HG02623 (cell line): ENCODE measurements at regions not wholly inside any gene's neighbourhood (a gene's known extent, or its start where the extent isn't known, plus 50 kb on each side); places are given as distances from the start of the nearest gene placed in this dataset.
"Not testable (repeated sequence)": the region's sequence is repeated elsewhere in the genome, so short reads cannot be mapped to it uniquely, and the experiment has no call there.

Source experiments
- ATAC-seq: cut with Tn5 transposase; IDR thresholded peaks from one replicate; pipeline ENCODE4 v1.9.1; 2021; ENCODE audit warnings: moderate library complexity; ENCODE audit not compliant: unreplicated experiment

DNA sequence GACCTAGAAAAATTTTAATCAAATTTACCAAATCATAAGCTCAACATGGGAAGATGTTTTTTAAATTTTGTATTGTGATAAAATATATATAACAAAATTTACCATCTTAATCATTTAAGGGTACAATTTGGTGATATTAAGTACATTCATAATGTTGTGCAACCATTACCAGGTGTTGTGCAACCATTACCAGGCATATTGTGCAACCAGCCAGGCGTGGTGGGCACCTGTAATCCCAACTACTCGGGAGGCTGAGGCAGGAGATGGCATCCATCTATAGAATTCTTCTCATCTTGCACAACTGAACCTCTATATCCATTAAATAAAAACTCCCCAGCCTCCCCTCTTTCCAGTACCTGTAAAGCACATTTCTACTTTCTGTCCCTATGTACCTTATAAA, 124.5 kb upstream of the SLC13A1 start:
- no peak for ATAC-seq

GRCh38 chr7:123323689-123324088, 123.9 kb upstream of the SLC13A1 start:
- ATAC-seq = no peak

- not testable (repeated sequence) for ATAC-seq
These were observed 121.8 kb upstream of the SLC13A1 start for GRCh38 chr7:123321578-123321977.

GRCh38 chr7:123319911-123320310, 120.1 kb upstream of the SLC13A1 start:
- no peak for ATAC-seq

GRCh38 chr7:123314886-123315285, 115.1 kb upstream of the SLC13A1 start:
- ATAC-seq = no peak

GRCh38 chr7:123308254-123308951, 108.6 kb upstream of the SLC13A1 start:
- ATAC-seq = no peak

- ATAC-seq = no peak
These were observed 106.1 kb upstream of the SLC13A1 start for GRCh38 chr7:123305840-123306375.

DNA sequence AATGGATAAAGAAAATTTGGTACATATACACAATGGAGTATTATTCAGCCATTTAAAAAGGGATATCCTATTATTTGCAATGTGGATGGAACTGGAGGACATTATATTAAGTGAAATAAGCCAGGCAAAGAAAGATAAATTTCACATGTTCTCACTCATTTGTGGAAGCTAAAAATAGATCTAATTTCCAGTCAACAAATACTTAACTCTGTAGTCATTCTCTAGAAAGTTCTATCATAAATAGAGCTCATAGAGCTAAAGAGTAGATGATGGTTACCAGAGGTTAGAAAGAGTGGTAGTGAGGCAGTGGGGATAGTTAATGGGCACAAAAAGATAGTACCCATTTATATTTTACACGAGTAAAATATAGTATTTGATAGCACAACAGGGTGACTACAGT, 104.2 kb upstream of the SLC13A1 start:
- no peak for ATAC-seq

- no peak for ATAC-seq
These were observed 97.2 kb upstream of the SLC13A1 start for GRCh38 chr7:123296965-123297364.

DNA sequence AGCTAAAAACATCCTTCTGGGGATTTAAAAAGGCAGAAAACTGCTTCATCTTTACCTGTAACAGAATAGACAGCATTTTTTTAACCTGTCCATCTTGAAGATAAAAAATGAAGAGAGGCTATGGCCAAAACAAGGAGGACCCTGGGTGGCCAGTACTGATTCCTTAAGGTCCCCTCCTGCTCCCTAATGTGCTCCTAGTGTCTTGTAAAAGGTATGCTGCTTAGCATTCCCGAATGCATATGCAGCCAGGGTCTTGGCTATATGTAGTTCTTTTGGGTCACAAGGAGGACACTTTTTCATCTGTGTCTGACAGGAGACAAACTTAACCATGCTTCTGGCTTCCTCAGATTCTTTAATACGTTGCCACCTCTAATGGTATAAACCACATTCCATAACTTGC, 93.9 kb upstream of the SLC13A1 start:
- ATAC-seq = no peak

DNA sequence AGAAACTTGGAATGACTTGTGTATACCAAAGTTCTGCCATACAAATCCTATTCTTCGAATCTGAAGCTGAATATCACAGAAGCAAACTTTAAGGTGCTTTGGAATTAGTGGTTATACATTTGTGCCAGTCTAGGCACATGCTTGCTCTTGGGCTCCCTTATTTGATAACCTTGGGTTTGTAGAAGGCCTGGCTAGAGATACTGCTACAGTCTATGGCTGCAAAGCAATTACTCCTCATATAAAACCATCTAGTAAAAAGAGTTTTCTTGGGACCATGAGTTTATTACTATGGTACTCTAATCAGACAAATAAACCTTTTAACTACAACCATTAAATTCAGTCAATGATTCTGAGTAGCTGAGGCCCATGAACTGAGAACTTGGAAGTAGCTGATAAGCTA, 92.5 kb upstream of the SLC13A1 start:
- no peak for ATAC-seq

GRCh38 chr7:123289200-123289599, 89.4 kb upstream of the SLC13A1 start:
- no peak for ATAC-seq

DNA sequence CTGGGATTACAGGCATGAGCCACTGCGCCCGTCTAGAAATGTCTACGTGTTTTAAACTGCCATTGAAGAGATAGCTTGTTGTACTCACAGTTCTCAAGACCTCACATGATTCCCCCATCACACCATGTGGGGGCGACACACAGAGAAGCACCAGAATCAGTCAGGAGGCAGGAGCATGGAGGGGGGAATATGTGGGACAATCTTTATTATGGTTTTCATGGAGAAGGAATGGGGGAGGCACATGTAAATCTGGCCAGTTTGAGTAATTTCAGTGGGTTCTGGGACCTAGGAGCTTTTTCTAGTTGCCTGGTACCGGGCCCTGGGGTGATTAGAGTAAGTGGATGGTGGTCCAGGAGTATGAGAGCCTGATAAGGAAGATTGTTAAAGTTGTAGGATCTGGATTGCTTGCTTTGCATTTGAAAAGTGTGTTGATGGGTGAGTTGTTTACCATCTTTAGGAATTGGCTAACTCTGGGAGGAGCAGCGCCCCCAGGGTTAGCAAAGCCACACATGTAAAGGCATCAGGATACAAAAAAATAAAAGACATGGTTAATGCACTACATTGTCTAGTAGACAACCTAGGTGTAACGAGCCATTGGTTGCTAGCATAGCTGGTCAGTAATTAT, 85.4 kb upstream of the SLC13A1 start:
- ATAC-seq = no peak

- no peak for ATAC-seq
These were observed 83.6 kb upstream of the SLC13A1 start for GRCh38 chr7:123283373-123283772.

GRCh38 chr7:123282181-123282580, 82.4 kb upstream of the SLC13A1 start:
- ATAC-seq = no peak

DNA sequence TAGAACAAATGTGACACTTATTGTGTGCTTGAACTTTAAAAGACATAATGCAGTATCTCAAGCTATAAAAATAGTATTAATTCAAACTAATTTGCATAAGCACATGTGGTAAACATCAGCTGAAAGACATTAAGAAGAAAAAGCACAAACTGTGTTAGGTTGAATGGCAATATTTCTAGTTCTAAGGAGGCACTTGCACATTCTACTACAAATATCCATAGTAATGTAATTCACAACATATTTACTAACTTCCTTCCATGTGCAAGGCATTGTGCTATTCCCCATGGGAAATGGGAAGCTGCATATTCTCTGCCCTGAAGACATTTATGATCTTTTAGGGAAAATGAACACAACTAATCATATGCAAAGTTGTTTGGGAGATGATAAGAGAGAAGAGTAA, 80.2 kb upstream of the SLC13A1 start:
- no peak for ATAC-seq

DNA sequence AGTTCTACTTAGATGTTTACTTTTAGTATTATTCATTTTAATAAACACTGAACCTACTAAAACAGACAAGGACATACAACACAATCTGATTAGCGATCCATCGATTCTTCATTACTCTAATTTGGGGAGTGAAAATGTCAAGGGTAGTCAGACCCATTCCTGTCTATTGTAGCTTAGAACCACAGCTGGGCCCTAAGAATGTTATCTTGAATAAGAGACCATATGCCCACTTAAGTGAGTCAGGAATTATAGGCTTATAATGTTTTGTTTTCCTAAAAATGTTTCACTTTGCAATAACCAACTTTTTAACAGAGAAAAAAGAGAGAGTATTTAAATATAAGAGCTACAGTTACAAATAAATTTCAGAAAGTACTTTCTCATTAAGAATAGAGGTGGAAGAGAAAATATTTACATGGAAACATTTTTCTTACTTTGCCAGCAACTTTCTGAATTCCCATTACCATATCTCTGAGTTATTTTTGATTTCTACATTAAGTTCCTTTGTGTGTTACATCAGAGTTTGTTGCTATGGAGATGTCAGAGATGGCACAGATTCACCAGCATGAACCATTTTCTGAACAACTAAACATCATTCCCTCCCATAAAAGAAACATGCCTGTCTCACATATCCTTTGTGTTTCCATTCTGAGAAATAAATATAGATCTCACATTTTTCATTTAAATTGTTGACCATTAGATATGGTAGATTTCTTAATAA, 75.4 kb upstream of the SLC13A1 start:
- ATAC-seq = no peak

DNA sequence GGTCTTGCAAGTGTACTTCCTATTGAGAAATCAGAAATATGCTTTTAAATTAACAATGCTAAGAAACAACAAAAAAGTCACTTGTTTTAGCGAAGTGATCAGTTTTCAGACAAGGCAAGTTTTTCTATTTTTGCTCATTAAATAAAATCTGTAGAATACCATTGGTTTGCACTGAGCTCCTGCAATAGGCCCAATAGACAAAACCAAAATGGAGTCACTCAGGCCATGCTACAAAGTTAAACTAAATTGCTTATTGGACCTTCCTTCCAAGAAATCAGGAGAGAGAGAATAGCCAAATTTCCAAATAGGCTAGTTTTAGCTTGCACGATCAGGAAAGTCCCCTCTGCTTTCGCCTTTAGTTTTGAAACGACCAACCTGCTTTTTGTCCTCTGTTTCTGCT, 73.4 kb upstream of the SLC13A1 start:
- ATAC-seq = no peak

- ATAC-seq = no peak
These were observed 72.1 kb upstream of the SLC13A1 start for GRCh38 chr7:123271856-123272255.

GRCh38 chr7:123271231-123271630, 71.5 kb upstream of the SLC13A1 start:
- no peak for ATAC-seq

DNA sequence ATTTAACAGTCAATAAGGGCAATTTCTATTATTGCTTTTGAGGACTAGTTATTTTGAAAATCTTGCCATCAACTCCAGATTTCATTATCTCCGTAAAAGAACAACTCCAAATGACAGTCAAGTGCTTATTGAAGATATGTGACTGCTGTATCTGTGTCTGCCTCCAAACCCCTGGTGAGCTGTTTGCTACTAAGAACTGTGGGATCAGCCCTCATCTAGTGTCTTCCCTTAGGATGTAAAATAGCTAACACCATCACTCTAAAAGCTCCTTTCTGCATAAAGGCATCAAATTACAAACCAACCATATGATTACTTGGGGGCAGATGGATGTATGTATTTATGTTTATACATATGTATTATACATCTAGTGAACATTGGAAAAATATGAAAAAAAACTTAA, 70.8 kb upstream of the SLC13A1 start:
- no peak for ATAC-seq

DNA sequence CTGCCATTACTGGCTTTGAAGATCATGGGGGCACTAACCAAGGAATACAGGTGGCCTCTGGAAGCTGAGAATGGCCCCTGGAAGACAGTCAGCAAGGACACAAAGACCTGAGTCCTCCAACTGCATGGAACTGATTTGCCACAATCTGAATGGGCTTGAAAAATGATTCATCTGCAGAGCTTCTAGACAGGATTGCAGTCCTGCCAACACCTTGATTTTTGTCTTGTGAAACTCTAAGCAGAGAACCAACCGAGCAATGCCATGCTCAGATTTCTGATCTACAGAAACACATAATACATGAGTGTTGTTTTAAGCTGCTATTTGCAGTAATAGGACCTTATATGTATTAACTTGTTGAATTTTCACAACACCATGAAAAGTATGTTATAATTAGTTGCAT, 66.1 kb upstream of the SLC13A1 start:
- ATAC-seq = no peak
